Spleen (tissue), 11 donors: ENCODE measurements at regions not wholly inside any gene's neighbourhood (a gene's known extent, or its start where the extent isn't known, plus 50 kb on each side); places are given as distances from the start of the nearest gene placed in this dataset.
"Not testable (repeated sequence)": the region's sequence is repeated elsewhere in the genome, so short reads cannot be mapped to it uniquely, and the experiment has no call there.

Experiments used
- DNase-seq: peaks from one replicate; pipeline ENCODE4 v3.0.0-alpha.2; 2020
- H3K27ac ChIP-seq, 8 donors: fragments of 200-600 bp; sonication (generic) in 7 of 8; 1 replicate in 4 of 8; 2 replicates in 4 of 8; pipeline versions ENCODE4 v1.5.0 to v1.8.0; 2016 to 2021; ENCODE audit warnings: inconsistent platforms in 4 of 8, mild to moderate bottlenecking in 4 of 8, moderate library complexity in 1 of 8
- H3K27me3 ChIP-seq, 7 donors: fragments of 200-600 bp; sonication (generic) in 6 of 7; replicated peaks in 1 of 7; 1 replicate in 4 of 7; 2 replicates in 3 of 7; pipeline versions ENCODE4 v1.5.0 to v1.8.0; 2016 to 2021; ENCODE audit warnings: inconsistent platforms in 3 of 7, mild to moderate bottlenecking in 1 of 7
- H3K36me3 ChIP-seq, 6 donors: fragments of 200-600 bp; sonication (generic) in 5 of 6; 1 replicate in 4 of 6; 2 replicates in 2 of 6; pipeline versions ENCODE4 v1.5.0 to v1.8.0; 2016 to 2021; ENCODE audit warnings: inconsistent platforms in 2 of 6
- H3K4me1 ChIP-seq, 6 donors: fragments of 200-600 bp; sonication (generic) in 5 of 6; 1 replicate in 3 of 6; 2 replicates in 3 of 6; pipeline versions ENCODE4 v1.5.0 to v1.8.0; 2016 to 2021; ENCODE audit warnings: inconsistent platforms in 3 of 6
- H3K4me3 ChIP-seq, 8 donors: fragments of 200-600 bp; sonication (generic) in 7 of 8; 1 replicate in 4 of 8; 2 replicates in 4 of 8; pipeline versions ENCODE4 v1.5.0 to v1.8.0; 2016 to 2021; ENCODE audit warnings: inconsistent platforms in 4 of 8, mild to moderate bottlenecking in 4 of 8, moderate library complexity in 2 of 8
- H3K9me3 ChIP-seq, 8 donors: fragments of 200-600 bp; sonication (generic) in 7 of 8; 1 replicate in 4 of 8; 2 replicates in 4 of 8; pipeline versions ENCODE4 v1.5.0 to v1.8.0; 2016 to 2021; ENCODE audit warnings: inconsistent platforms in 4 of 8
- CTCF ChIP-seq, 11 experiments: fragments of 200-600 bp in 7 of 11; fragments of 450-650 bp in 4 of 11; sonication (generic) in 4 of 11; IDR thresholded peaks in 8 of 11; conservative IDR thresholded peaks in 3 of 11; 1 replicate in 7 of 11; 2 replicates in 4 of 11; pipeline versions ENCODE4 v1.4.0 to v1.8.0; 2016 to 2021; ENCODE audit warnings: antibody characterized with exemption in 11 of 11, inconsistent platforms in 4 of 11, mild to moderate bottlenecking in 1 of 11
- POLR2A ChIP-seq, 3 donors: fragments of 450-650 bp; IDR thresholded peaks; one replicate each; pipeline ENCODE4 v1.5.1; 2017; ENCODE audit warnings: antibody characterized with exemption in 3 of 3, mild to moderate bottlenecking in 1 of 3
- POLR2AphosphoS5 ChIP-seq, 3 donors: sonication (generic); formaldehyde crosslinking; IDR thresholded peaks; one replicate each; pipeline ENCODE4 v1.5.1; 2017; ENCODE audit warnings: antibody characterized with exemption in 3 of 3
- WGBS, 5 donors: extraction: QIAGEN DNeasy Blood & Tissue Kit in 3 of 5; methylation state at CpG; one replicate each; pipeline versions ENCODE4 v1.1.5 to v1.1.7; 2013 to 2018; 5-methylcytosine and 5-hydroxymethylcytosine counted together
- intact Hi-C: fragments of 100-400 bp; cut with DNase I; formaldehyde crosslinking; loops from one replicate; pipeline ENCODE4 v1.15.0; 2023; ENCODE audit warnings: low total_unique reads
- donor health status: healthy with polysubstance abuse.
- donor health status: DM: no; HTN: no; CAD: no; lungs with moderate emphysema.
- donor health status: DM: no; HTN: no; CAD: no.
- donor health status: Bipolar disorder and iron deficiency.
- donor health status: healthy.
- donor health status: DM: no; HTN: no; CAD: no.
- donor health status: DM: yes; HTN: yes; CAD: no.

- H3K4me3 ChIP-seq, H3K27me3 ChIP-seq, H3K36me3 ChIP-seq, DNase-seq, intact Hi-C loops, H3K9me3 ChIP-seq: not testable (repeated sequence)
- Histone ChIP-seq H3K4me1 (peaks cover 0 to 15% (median 4%) of the 10 kb centered on the region in 6 donors), H3K27ac (peak overlapping the region in 1 of 8 donors; percentile 56)
- 58 to 81% (median 66%) methylated on average over 6 of the region's 6 CpGs for WGBS, 5 donors
- TF ChIP-seq POLR2AphosphoS5 (IDR thresholded peaks at IDR 0.05) = peak in 1 of 3 donors; percentile 5
Measured at GRCh38 chr2:113386780-113387433, 50.6 kb upstream of the ZNG1B start.

- H3K4me1 ChIP-seq = peaks cover 0 to 20% (median 2%) of the 10 kb centered on the region in 6 donors
- DNase-seq, intact Hi-C loops, H3K4me3 ChIP-seq, H3K9me3 ChIP-seq, H3K27me3 ChIP-seq, H3K36me3 ChIP-seq, H3K27ac ChIP-seq: not testable (repeated sequence)
- WGBS, 5 donors = 40 to 69% (median 53%) methylated on average over 2 of the region's 2 CpGs
Measured at GRCh38 chr2:113379621-113380020, 57.9 kb upstream of the ZNG1B start.

GRCh38 chr2:113376913-113377445, 60.5 kb upstream of the ZNG1B start:
- 63 to 78% (median 68%) methylated on average over 3 of the region's 3 CpGs for WGBS, 5 donors

GRCh38 chr2:113376253-113376912, 61.1 kb upstream of the ZNG1B start:
- 71 to 87% (median 72%) methylated on average over 2 of the region's 2 CpGs for WGBS, 5 donors
- Histone ChIP-seq H3K4me3 (no peak overlapping the region), H3K36me3 (no peaks in the 10 kb centered on the region), H3K27me3 (no peaks in the 10 kb centered on the region), H3K27ac (peak overlapping the region in 4 of 8 donors; percentile 47 to 72 (median 61)), H3K9me3 (no peaks in the 10 kb centered on the region), H3K4me1 (peaks cover 0 to 22% (median 4%) of the 10 kb centered on the region in 6 donors)
- no peak for DNase-seq
- TF ChIP-seq CTCF (IDR thresholded peaks at IDR 0.05 in 8 of 11, conservative IDR thresholded peaks at IDR 0.05 in 3 of 11) = no peak
- TF ChIP-seq POLR2AphosphoS5 (IDR thresholded peaks at IDR 0.05) = no peak
- no peak for TF ChIP-seq POLR2A (IDR thresholded peaks at IDR 0.05)
- intact Hi-C loops = no loop called here

More at GRCh38 chr2:113376913-113377445, 60.5 kb upstream of the ZNG1B start:
- Histone ChIP-seq H3K27ac (peak overlapping the region in 4 of 8 donors; percentile 47 to 72 (median 61)), H3K4me1 (peaks cover 0 to 22% (median 4%) of the 10 kb centered on the region in 6 donors), H3K4me3 (no peak overlapping the region), H3K9me3 (no peaks in the 10 kb centered on the region), H3K36me3 (no peaks in the 10 kb centered on the region), H3K27me3 (no peaks in the 10 kb centered on the region)
- intact Hi-C loops = no loop called here
- DNase-seq = no peak
- TF ChIP-seq POLR2AphosphoS5 (IDR thresholded peaks at IDR 0.05) = no peak
- no peak for TF ChIP-seq CTCF (IDR thresholded peaks at IDR 0.05 in 8 of 11, conservative IDR thresholded peaks at IDR 0.05 in 3 of 11)
- TF ChIP-seq POLR2A (IDR thresholded peaks at IDR 0.05) = no peak

GRCh38 chr2:113374857-113375256, 62.6 kb upstream of the ZNG1B start:
- WGBS, 5 donors = 13 to 35% (median 24%) methylated on average over 4 of the region's 4 CpGs
- H3K36me3 ChIP-seq, H3K9me3 ChIP-seq, DNase-seq, H3K27ac ChIP-seq, H3K27me3 ChIP-seq, H3K4me3 ChIP-seq: not testable (repeated sequence)
- intact Hi-C loops = loop anchor here (5.0 kb wide), 1 partner anchor 238 kb away; no protein-coding TSS in a partner anchor
- H3K4me1 ChIP-seq = peaks cover 0 to 26% (median 10%) of the 10 kb centered on the region in 6 donors

- not testable (repeated sequence) for H3K27ac ChIP-seq, H3K36me3 ChIP-seq, H3K27me3 ChIP-seq, H3K9me3 ChIP-seq, H3K4me3 ChIP-seq, DNase-seq
- WGBS, 5 donors = 83 to 95% (median 85%) methylated on average over 14 of the region's 14 CpGs
- intact Hi-C loops = loop anchor here (5.0 kb wide), 1 partner anchor 235 kb away; no protein-coding TSS in a partner anchor
- H3K4me1 ChIP-seq = peaks cover 0 to 23% (median 10%) of the 10 kb centered on the region in 6 donors
Measured at GRCh38 chr2:113372258-113372834, 65.1 kb upstream of the ZNG1B start.
